NOMO-1 treated with DMSO at 0.1 percent for 48 hours (cell line): ENCODE measurements at regions not wholly inside any gene's neighbourhood (a gene's known extent, or its start where the extent isn't known, plus 50 kb on each side); places are given as distances from the start of the nearest gene placed in this dataset.
A peak's percentile ranks its signal among the peaks of the same experiment; 100 is the strongest.

ENCODE experiments used
- DNase-seq: peaks from one replicate; lab custom pipeline; 2025; ENCODE audit not compliant: unreplicated experiment; lab: John Stamatoyannopoulos, UW

GRCh38 chr2:64361151-64361938 lies 92.6 kb upstream of the LGALSL start:
- no peak for DNase-seq

- no peak for DNase-seq
Measured at GRCh38 chr2:64362562-64363026, 91.4 kb upstream of the LGALSL start.

GRCh38 chr2:64363140-64363539 lies 90.8 kb upstream of the LGALSL start:
- DNase-seq = no peak

- no peak for DNase-seq
Measured at GRCh38 chr2:64363848-64364247, 90.1 kb upstream of the LGALSL start.

- no peak for DNase-seq
Measured at GRCh38 chr2:64367444-64368232, 86.3 kb upstream of the LGALSL start.

GRCh38 chr2:64369706-64370105 lies 84.3 kb upstream of the LGALSL start:
- no peak for DNase-seq

- DNase-seq = no peak
Measured at GRCh38 chr2:64371727-64372126, 82.2 kb upstream of the LGALSL start.

GRCh38 chr2:64374686-64375085 lies 79.3 kb upstream of the LGALSL start:
- DNase-seq = no peak

GRCh38 chr2:64376926-64377325 lies 77.0 kb upstream of the LGALSL start:
- no peak for DNase-seq

- no peak for DNase-seq
Measured at GRCh38 chr2:64379186-64379585, 74.8 kb upstream of the LGALSL start.

GRCh38 chr2:64380853-64381527 lies 73.0 kb upstream of the LGALSL start:
- DNase-seq = no peak

- peak; percentile 42 for DNase-seq
Measured at GRCh38 chr2:64383016-64383591, 70.9 kb upstream of the LGALSL start.

GRCh38 chr2:64383881-64384280 lies 70.1 kb upstream of the LGALSL start:
- no peak for DNase-seq

- DNase-seq = no peak
Measured at GRCh38 chr2:64386676-64387075, 67.3 kb upstream of the LGALSL start.

GRCh38 chr2:64390586-64390985 lies 63.4 kb upstream of the LGALSL start:
- DNase-seq = no peak

GRCh38 chr2:64391424-64391823 lies 62.5 kb upstream of the LGALSL start:
- no peak for DNase-seq

GRCh38 chr2:64391940-64392339 lies 62.0 kb upstream of the LGALSL start:
- no peak for DNase-seq

GRCh38 chr2:64392529-64392928 lies 61.4 kb upstream of the LGALSL start:
- no peak for DNase-seq

GRCh38 chr2:64393383-64394010 lies 60.5 kb upstream of the LGALSL start:
- no peak for DNase-seq

GRCh38 chr2:64394153-64394552 lies 59.8 kb upstream of the LGALSL start:
- no peak for DNase-seq

- no peak for DNase-seq
Measured at GRCh38 chr2:64396001-64396400, 58.0 kb upstream of the LGALSL start.
